HTERT RPE-1 (cell line): ENCODE measurements at regions not wholly inside any gene's neighbourhood (a gene's known extent, or its start where the extent isn't known, plus 50 kb on each side); places are given as distances from the start of the nearest gene placed in this dataset.

Source experiments
- in situ Hi-C: fragments of 300-500 bp; cut with MboI; formaldehyde crosslinking; loops from 4 replicates; pipeline ENCODE4 v1.14.3; 2020; ENCODE audit warnings: low sequenced_read_pairs

- in situ Hi-C loops = no loop called here
These were observed 55.5 kb upstream of the SYPL1 start for GRCh38 chr7:106167439-106168136.

GRCh38 chr7:106166651-106167342 lies 54.7 kb upstream of the SYPL1 start:
- in situ Hi-C loops = no loop called here

- in situ Hi-C loops = no loop called here
These were observed 53.2 kb upstream of the SYPL1 start for GRCh38 chr7:106165337-106165736.

GRCh38 chr7:106163257-106163656 lies 51.1 kb upstream of the SYPL1 start:
- in situ Hi-C loops = no loop called here
